PC-3 (cell line): ENCODE measurements at regions not wholly inside any gene's neighbourhood (a gene's known extent, or its start where the extent isn't known, plus 50 kb on each side); places are given as distances from the start of the nearest gene placed in this dataset.

Experiments used
- ATAC-seq: fragments of 200-7000 bp; cut with Tn5 transposase; 2 replicates; pipeline ENCODE4 v1.9.1; 2020; ENCODE audit warnings: mild to moderate bottlenecking, moderate library complexity
- BruUV-seq: library from RNA; stranded (reverse); fragments of 400-500 nt; replicated peaks from 2 replicates; lab custom pipeline; 2021; lab: Mats Ljungman, UMichigan
- CTCF ChIA-PET: fragments of 300-600 bp; sonication (Branson Sonifier 250); formaldehyde crosslinking; loops from one replicate; lab custom pipeline; 2022; ENCODE audit warnings: antibody characterized with exemption; lab: Charles Lee
- POLR2A ChIA-PET: fragments of 300-600 bp; sonication (Branson Sonifier 250); formaldehyde crosslinking; loops from one replicate; lab custom pipeline; 2022; ENCODE audit warnings: antibody characterized with exemption; ENCODE audit not compliant: unreplicated experiment; lab: Charles Lee
- DNase-seq: peaks from one replicate; pipeline ENCODE4 v3.0.0-alpha.2; 2015
- H2AFZ ChIP-seq: fragments of 300-600 bp; sonication (generic); 2 replicates; pipeline ENCODE4 v1.6.0; 2016; ENCODE audit warnings: antibody characterized with exemption, low read length
- H3F3A ChIP-seq: fragments of 300-600 bp; sonication (generic); one replicate; pipeline ENCODE4 v1.6.0; 2017; ENCODE audit warnings: antibody characterized with exemption, low read length, control low read depth, mild to moderate bottlenecking; ENCODE audit not compliant: unreplicated experiment
- H3K27ac ChIP-seq: fragments of 300-600 bp; sonication (generic); 2 replicates; pipeline ENCODE4 v1.5.1; 2016; ENCODE audit warnings: mild to moderate bottlenecking, low read length
- H3K27me3 ChIP-seq: fragments of 300-600 bp; sonication (generic); 2 replicates; pipeline ENCODE4 v1.6.1; 2016; ENCODE audit warnings: low read length, mixed read lengths
- H3K36me3 ChIP-seq: fragments of 300-600 bp; sonication (generic); 2 replicates; pipeline ENCODE4 v1.6.1; 2016; ENCODE audit warnings: low read depth, mixed run types, low read length, mixed read lengths
- H3K4me1 ChIP-seq: fragments of 300-600 bp; sonication (generic); 2 replicates; pipeline ENCODE4 v1.5.1; 2016; ENCODE audit warnings: low read length; ENCODE audit not compliant: insufficient read depth
- H3K4me2 ChIP-seq: fragments of 300-600 bp; sonication (generic); 2 replicates; pipeline ENCODE4 v1.6.0; 2016; ENCODE audit warnings: low read length
- H3K4me3 ChIP-seq: fragments of 300-600 bp; sonication (generic); 2 replicates; pipeline ENCODE4 v1.5.1; 2016; ENCODE audit warnings: mild to moderate bottlenecking, low read length, mixed read lengths
- H3K79me2 ChIP-seq: fragments of 300-600 bp; sonication (generic); 2 replicates; pipeline ENCODE4 v1.6.1; 2017; ENCODE audit warnings: low read length, mixed read lengths
- H3K9ac ChIP-seq: fragments of 300-600 bp; sonication (generic); 2 replicates; pipeline ENCODE4 v1.6.0; 2016; ENCODE audit warnings: mild to moderate bottlenecking, low read length
- H3K9me2 ChIP-seq: fragments of 300-600 bp; sonication (generic); replicated peaks from 2 replicates; pipeline ENCODE4 v1.6.1; 2016; ENCODE audit warnings: mixed run types, low read length, mixed read lengths
- H3K9me3 ChIP-seq: fragments of 300-600 bp; sonication (generic); 2 replicates; pipeline ENCODE4 v1.6.1; 2016; ENCODE audit warnings: low read length, mixed read lengths
- H4K20me1 ChIP-seq: fragments of 300-600 bp; sonication (generic); 2 replicates; pipeline ENCODE4 v1.6.1; 2016; ENCODE audit warnings: low read length, mixed read lengths
- CTCF ChIP-seq: fragments of 300-600 bp; sonication (generic); conservative IDR thresholded peaks from 2 replicates; pipeline ENCODE4 v1.5.1; 2017; ENCODE audit warnings: antibody characterized with exemption, low read depth, mild to moderate bottlenecking, low read length
- EZH2 ChIP-seq: fragments of 300-600 bp; sonication (generic); IDR thresholded peaks from one replicate; pipeline ENCODE4 v1.6.1; 2017; ENCODE audit warnings: antibody characterized with exemption, mild to moderate bottlenecking, low read length; ENCODE audit not compliant: unreplicated experiment
- EZH2phosphoT487 ChIP-seq: fragments of 300-600 bp; sonication (generic); IDR thresholded peaks from 2 replicates; pipeline ENCODE4 v1.6.1; 2018; ENCODE audit warnings: mild to moderate bottlenecking, antibody characterized with exemption, low read length, borderline replicate concordance
- intact Hi-C: fragments of 100-400 bp; cut with micrococcal nuclease; formaldehyde crosslinking; loops from 2 replicates; pipeline ENCODE4 v1.9.0; 2023

GRCh38 chr5:159550951-159551350, 220.7 kb upstream of the IL12B start:
- DNase-seq: no peak
- Histone ChIP-seq H3K27ac (no peak overlapping the region), H3K79me2 (no peaks in the 10 kb centered on the region), H3K36me3 (no peaks in the 10 kb centered on the region), H3K9me2 (no peaks in the 10 kb centered on the region), H3K4me1 (no peaks in the 10 kb centered on the region), H3K4me2 (no peak overlapping the region), H3F3A (no peaks in the 10 kb centered on the region), H3K9ac (no peak overlapping the region), H3K4me3 (no peak overlapping the region), H4K20me1 (no peaks in the 10 kb centered on the region), H2AFZ (no peak overlapping the region), H3K9me3 (no peaks in the 10 kb centered on the region), H3K27me3 (no peaks in the 10 kb centered on the region)
- ChIA-PET CTCF (no interaction called here), POLR2A (no interaction called here)
- TF ChIP-seq CTCF: no peak
- no peak for TF ChIP-seq EZH2phosphoT487
- no peak for TF ChIP-seq EZH2
- no peak for ATAC-seq
- no TSS peak for BruUV-seq
- intact Hi-C loops: no loop called here

GRCh38 chr5:159552751-159553150, 222.5 kb upstream of the IL12B start:
- Histone ChIP-seq H3K79me2 (no peaks in the 10 kb centered on the region), H3K4me2 (no peak overlapping the region), H3K9ac (no peak overlapping the region), H2AFZ (no peak overlapping the region), H3K27ac (no peak overlapping the region), H3K9me3 (no peaks in the 10 kb centered on the region), H3K4me1 (no peaks in the 10 kb centered on the region), H3F3A (no peaks in the 10 kb centered on the region), H3K36me3 (no peaks in the 10 kb centered on the region), H3K9me2 (no peaks in the 10 kb centered on the region), H4K20me1 (no peaks in the 10 kb centered on the region), H3K4me3 (no peak overlapping the region), H3K27me3 (no peaks in the 10 kb centered on the region)
- ATAC-seq: peak; percentile 77
- no TSS peak for BruUV-seq
- ChIA-PET POLR2A (interaction anchor here (0.6 to 0.8 kb wide), 2 partner anchors 115 to 869 kb away, joined by 4 read pairs; partner anchors contain the start of gene PTTG1), CTCF (no interaction called here)
- intact Hi-C loops: no loop called here
- TF ChIP-seq EZH2phosphoT487: no peak
- TF ChIP-seq EZH2: no peak
- TF ChIP-seq CTCF: no peak
- DNase-seq: peak; percentile 48

GRCh38 chr5:159553792-159554191, 223.5 kb upstream of the IL12B start:
- intact Hi-C loops: no loop called here
- TF ChIP-seq EZH2phosphoT487 (no peak), EZH2 (no peak), CTCF (no peak)
- Histone ChIP-seq H3K79me2 (no peaks in the 10 kb centered on the region), H3F3A (no peaks in the 10 kb centered on the region), H3K4me1 (no peaks in the 10 kb centered on the region), H3K4me3 (no peak overlapping the region), H3K9ac (no peak overlapping the region), H4K20me1 (no peaks in the 10 kb centered on the region), H3K27me3 (no peaks in the 10 kb centered on the region), H3K27ac (no peak overlapping the region), H3K36me3 (no peaks in the 10 kb centered on the region), H3K4me2 (no peak overlapping the region), H3K9me3 (no peaks in the 10 kb centered on the region), H2AFZ (no peak overlapping the region), H3K9me2 (no peaks in the 10 kb centered on the region)
- CTCF ChIA-PET: no interaction called here
- POLR2A ChIA-PET: no interaction called here
- ATAC-seq: no peak
- DNase-seq: no peak
- BruUV-seq: no TSS peak
